ENCODE measurements at regions not wholly inside any gene's neighbourhood (a gene's known extent, or its start where the extent isn't known, plus 50 kb on each side); places are given as distances from the start of the nearest gene placed in this dataset.
"Not testable (repeated sequence)": the region's sequence is repeated elsewhere in the genome, so short reads cannot be mapped to it uniquely, and the experiment has no call there.

DNA sequence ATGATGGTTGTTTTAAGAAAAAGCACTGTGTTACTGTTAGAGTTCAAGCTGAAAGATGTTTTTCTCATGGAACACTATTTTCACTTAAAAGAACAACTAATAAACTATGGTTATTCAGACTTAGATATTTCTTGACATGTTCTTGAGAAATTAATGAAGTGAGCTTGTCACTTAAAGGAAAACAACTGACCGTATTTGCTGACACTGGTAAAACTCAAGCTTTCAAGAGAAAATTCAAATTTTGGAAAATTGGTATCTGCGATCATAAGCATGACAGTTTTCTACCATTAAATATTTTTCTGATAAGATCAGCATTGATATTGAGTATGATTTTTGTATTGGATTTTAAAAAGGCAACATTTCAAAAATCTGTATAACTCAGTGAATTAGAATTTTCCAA lies 549.5 kb upstream of the ACTRT1 start:
- no peak for DNase-seq

DNA sequence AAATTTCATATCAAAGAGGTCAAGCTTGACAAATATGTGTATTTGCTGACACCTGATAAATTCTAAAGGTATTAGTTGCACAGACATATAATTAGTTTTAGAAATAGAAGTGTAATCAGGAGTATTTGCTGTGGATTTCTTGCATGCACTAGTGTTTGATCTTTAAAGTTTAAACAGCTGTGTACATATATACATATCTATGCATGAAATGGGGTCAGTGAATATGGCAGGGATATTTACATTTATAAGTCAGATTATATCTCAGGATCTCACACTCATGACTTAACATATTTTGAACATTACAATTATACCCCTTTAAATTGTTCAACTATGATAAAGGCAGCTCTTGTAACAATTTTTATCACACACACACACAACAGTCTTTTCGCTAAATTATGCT lies 547.4 kb upstream of the ACTRT1 start:
- no peak for DNase-seq

DNA sequence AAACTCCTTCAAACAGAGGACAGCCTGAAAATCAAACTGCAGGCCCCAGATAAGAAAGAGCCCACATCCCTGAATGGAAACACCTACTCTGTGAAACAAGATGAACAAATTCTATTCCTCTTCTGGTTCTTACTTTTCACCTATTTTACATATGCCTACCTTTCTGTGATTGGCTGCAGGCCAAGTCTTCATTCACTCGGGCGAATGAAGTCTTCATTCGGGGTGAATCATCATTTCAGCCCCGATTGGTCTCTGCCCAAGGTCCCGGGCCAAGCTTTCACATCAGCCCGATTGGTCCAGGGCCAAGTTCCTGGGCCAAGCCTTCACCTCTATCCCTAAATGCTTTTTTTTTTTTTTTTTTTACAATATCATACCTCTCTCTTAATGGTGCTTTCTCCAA lies 529.8 kb upstream of the ACTRT1 start:
- DNase-seq, result no peak

DNA sequence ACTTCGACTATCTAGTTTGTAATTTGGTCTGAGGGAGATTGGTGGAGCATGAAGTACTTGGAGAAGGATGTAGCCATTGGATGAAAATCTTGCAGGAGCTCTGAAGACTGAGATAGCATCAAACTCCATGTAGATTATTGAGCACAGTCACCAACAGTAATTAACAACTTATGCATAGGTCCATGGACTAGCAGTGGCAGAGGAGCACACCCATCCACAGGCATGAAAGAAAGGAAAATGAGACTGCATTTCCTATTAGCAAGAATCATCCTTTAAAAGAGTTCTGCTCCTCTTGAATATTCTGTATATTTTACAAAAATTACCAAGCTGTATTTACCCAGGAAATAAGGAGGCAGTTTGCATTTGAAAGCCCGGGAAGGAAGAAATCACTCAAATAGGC lies 529.4 kb upstream of the ACTRT1 start:
- no peak for DNase-seq

DNA sequence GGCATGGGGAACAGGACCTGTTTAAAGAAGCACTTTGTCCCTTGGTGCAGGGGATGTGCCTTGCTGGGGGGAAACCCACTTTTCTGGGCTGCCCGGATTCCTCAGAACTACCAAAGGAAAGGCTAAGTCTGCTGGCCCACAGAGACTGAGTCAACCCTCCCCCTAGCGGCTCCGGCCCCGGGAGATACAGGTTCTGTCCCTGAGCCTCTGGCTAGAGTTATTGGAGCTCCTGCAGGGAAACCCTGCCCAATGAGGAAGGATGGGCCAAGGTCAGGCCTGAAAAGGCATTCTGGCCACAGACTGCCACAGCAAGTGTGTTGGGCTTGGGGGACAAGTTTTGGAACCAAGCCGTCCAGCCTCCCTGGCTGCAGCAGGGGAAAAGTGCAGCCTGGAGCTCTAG lies 490.9 kb upstream of the ACTRT1 start:
- DNase-seq, result no peak

DNA sequence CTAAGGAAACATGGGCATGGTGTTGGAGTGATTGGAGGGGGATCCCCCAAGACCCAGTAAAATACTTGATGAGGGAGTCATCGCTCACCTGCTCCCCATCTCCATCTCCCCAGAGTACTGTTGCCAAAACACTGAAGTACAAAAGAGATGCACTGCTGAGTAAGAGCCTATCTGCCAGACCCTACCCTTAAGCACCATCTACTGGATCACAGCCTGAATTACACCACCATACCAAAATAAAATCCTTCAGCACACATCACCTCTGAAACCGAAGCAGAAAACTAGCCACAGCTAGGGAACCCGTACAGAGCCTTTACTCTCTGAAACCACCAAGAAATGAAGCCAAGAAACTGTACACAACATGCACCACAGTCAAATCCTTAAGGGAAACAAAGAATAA lies 466.3 kb upstream of the ACTRT1 start:
- peak; percentile 18 for DNase-seq

DNA sequence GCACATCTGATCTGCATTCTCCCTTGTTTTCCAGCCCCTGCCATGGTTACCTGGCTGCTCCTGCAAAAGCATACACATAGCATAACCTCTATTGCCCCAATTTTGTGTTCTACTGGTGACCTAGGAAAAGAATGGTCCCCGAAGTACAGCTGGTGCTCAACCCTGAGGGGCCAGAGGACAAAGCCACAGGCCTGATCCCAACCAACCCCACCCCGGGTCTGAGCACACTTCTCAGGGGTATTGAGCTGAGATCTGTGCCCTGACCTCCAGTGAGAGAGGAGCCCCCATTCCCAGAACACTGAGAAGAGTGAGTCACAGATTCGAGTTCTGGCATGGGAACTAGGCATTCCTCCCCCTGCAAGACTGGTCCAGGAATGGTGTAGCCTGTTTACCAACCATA lies 465.5 kb upstream of the ACTRT1 start:
- no peak for DNase-seq

DNA sequence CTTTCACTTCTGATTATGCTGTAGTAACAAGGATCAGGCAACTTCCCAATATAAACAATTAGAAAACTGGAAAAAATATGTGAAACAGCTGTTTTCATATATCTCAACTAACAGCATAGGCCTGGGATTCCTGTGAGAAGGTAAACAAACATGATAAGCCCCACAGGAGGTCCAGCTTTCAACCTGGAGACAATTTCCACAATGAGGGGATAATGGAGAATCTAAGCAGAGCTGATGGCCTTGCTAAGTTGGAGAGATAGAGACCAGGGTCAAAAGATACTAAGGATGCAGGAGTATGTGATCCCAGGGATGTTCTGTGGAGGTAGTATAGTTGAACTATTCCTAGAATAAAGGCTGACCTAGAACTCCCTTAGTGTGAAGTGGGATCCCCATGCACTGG lies 452.3 kb upstream of the ACTRT1 start:
- DNase-seq, result no peak

DNA sequence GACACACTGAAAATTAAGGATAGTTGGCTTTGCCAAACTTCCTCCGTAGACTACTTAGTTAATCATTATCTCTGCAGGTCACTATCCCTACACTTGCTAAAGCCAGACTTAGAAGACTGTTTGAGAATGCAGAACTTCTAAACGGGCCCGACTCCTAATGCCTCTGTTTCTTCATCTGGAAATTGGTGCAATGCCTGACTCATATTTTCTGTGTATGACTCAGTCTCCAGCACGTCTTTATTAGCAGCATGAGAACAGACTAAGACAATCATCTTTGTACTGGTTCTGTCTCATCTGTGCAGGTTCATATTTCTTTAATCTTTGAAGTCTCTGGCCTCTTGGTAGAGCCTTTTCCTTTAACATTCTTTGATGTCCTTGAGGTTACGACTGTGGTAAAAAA lies 411.9 kb upstream of the ACTRT1 start:
- no peak for DNase-seq

DNA sequence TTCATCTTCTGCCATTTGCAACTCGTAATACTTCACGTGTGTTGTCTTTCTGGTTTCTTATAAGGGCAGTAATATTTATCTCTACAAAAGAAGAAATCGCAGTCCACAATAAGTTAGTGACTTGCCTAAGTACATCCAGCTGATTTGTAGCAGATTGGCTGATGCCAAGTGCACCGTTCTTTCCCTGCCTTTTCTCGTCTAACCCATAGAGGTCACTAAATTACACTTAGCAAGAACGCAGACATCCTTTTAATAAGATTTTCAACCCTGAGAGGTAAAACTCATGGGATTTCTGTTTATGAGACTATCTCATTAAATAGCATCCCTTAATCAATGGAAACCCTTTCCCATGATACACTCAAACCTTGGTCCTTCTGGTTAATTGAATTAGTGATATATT lies 408.6 kb upstream of the ACTRT1 start:
- DNase-seq, result no peak

DNA sequence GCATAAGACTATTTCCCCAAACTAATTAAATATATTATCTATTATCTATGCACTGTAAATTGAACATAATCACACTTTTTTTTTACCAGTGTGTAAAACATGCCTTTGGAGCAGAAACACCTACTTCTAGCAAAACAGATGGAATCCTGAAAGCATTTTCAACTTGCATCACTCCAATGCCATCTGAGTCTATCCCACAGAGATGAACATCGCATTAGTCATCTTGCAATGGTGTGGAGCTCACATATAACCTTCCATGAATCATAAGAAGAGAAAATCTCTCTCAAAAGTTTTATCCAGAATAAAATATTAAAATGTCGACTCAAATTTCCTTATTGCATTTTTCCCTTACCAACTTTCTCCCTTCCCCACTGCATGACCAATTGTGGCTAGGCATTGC lies 406.7 kb upstream of the ACTRT1 start:
- no peak for DNase-seq

DNA sequence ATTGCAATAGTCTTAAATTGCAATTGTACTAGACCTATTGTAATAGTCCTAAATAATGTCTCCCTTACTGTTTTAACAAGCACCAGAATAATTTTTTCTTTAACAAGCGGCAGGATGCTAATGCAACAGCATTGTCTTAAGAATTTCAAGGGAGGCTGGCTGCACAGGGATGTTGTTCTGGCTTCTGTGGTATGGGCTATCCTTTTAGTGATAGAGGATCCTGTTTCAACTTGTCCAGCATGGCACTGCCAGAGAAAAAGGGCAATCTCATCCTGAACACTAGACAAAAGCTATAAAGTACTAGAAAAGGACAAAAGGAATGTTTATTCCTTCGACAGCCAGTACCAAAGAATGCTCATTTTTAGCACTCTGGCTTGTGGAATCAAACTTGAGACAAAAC lies 405.5 kb upstream of the ACTRT1 start:
- no peak for DNase-seq

DNA sequence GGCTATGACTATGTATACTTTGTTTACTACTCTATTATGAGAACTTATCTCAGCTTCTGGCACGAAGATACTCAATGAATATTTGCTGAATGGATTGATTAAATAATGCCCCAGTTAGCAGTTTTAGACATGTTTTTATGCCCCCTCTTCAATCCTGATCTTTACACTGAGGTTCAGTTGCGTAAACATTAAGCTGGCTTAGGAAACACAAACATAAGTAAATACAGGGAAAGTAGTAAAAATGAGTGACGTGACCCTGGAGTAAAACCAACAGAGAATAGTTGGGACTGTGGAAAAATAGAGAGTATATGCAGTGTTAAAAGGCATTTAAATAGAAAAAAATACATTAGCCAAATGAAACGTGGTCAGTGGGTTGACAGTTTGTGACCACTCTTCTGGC lies 387.0 kb upstream of the ACTRT1 start:
- DNase-seq, result no peak

DNA sequence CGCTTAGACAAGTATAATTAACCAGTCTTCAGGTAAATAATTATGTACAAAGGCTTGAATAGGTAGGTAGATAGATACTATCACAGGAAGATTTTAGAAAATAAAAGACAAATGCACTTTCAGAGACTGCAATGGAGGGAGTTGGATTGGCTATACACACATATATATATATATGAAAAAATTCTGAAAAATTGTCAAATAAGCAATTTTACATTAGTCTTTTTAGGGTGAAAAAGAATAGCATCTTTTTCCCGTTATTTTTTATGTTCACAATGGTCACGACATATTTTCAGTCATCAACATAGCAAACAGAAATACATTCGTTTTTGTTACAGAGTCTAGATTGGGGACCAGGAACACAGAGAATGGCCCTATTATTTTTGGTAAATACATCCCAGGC lies 385.9 kb upstream of the ACTRT1 start:
- DNase-seq, result no peak

DNA sequence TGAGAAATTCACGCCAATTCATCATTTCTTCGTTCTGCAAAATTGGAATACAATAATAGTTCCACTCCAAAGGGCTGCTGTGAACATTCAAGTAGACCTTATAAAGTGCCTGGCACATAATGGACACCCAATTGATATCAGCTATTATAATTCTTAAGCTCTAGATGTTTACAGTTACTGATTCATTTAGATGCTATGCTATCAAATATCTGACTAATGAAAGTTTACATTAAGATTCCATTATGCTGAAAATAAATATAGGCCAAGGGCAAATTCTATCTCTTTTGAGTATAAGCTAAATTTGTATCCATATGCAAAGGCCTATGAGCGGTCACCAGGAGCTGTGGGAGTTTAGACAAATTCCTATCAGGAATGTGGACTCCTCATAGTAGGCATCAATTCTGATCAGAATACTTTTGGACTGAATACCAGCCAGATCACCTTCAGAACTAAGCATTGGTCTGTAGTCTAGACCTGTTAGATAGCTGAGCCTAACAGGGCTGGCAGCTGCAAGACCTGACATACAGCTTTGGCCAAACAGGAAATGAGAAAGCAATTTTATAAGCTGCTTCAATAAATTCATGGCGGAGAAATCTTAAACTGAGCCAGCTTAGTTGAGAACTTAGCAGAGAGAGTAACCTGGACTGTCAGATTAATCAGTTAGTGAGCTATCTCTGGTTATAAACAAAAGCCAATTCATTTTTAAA lies 384.3 kb upstream of the ACTRT1 start:
- no peak for DNase-seq

DNA sequence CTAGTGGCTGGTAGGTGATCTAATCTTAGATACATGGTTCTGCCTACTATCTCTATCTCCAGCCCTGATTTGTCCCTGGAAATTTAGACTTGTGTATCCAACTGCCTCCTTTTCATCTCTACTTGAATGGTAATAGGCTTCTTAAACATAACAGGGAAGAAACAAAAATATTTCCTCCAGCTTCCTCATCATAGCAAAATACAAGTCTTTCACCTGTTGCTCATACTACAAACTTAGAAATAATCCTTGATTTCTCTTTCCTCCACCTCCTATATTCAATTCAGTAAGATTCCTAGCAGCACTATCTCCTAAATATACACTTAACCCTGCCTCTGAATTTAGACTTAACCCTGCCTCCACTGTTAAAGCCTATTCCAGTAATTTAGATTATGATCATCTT lies 373.3 kb upstream of the ACTRT1 start:
- DNase-seq, result no peak

DNA sequence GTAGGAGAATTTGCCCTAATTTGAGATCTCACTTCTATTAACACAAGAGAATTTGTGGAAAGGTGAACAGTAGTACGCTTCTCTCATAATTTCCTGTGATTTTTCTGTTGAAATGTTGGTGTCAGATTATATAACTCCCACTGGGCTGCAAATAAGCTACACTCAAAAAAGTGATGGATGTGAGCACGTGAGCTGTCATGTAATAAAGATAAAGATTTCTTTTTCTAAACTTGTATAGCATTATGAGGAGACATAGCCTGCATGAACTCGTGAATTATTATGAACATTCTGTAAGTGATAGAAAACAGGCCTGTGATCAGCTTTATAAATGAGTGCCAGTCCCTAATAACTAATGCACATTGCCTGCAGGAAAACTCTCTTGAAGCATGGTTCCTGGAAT lies 356.6 kb upstream of the ACTRT1 start:
- DNase-seq, result no peak

DNA sequence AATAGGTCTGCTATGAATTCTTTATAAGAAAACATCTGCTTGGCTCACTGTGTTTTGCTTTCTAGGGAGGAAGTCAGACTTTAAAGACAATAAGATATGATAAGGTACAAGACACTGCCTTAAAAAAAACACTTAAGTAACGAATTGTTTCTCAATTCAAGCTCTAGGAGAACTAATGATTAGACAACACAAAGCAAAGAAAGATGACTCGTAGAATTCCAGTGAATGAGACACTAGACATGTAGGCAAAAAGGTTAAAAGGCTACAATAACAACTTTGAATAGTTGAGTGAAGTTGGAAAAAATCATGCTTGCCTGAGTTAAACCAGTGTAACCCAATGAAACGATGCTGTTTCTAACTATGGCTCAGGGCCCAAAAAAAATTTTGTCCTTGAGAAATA lies 344.4 kb upstream of the ACTRT1 start:
- DNase-seq, result no peak

DNA sequence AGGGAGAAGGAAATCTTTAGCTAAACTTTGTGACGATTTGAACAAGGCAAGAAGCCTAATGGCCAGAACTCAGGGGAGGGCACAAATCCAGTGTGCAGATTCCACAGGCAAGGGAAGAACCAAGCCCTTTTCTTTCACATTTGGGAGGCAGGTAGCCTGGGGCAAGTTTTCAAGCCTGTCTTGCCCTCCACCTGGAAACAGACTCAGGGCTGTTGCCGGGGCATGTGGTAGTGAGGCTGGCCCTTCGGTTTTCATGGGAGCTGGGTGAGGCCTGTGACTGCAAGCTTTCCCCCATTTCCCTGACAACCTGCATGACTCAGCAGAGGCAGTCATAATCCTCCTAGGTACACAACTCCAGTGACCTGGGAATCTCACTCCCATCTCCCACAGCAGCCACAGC lies 331.6 kb upstream of the ACTRT1 start:
- DNase-seq, result not testable (repeated sequence)

DNA sequence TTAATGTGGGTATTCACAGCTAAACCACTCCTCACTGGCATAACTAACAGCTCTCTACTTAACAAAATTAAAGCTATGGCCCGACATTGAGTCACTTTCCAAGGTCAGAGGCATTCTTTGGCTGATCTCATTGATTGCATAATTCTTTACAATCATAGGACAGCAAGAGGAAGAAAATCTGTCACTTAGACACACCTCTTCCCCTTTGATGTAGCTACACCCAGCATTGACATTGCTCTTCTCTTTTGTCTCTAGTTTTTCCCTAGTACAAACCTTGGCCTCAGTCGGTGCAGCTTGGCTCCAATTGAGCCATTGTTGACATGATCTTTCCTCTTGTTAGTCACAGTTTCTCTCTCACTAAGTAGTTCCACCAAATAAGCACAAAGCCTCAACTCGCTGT lies 313.3 kb upstream of the ACTRT1 start:
- DNase-seq, result no peak

DNA sequence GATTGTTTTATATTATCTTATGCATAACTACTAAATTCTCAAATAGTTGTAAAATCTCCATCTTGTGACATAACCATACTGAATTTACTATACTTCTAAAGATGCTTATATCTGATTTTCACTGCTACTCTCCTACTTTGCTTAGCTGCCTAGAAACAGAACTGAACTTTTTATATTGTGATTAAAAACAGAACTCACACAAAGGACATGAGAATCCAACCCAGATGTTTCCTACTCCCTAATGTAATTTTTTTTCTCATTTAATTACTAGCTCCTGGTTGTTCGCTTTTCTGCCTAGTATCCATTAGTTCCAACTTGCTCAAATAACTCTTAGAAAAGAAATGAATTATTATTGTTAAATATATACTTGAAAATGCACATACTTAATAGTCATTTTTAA lies 283.5 kb upstream of the ACTRT1 start:
- no peak for DNase-seq

DNA sequence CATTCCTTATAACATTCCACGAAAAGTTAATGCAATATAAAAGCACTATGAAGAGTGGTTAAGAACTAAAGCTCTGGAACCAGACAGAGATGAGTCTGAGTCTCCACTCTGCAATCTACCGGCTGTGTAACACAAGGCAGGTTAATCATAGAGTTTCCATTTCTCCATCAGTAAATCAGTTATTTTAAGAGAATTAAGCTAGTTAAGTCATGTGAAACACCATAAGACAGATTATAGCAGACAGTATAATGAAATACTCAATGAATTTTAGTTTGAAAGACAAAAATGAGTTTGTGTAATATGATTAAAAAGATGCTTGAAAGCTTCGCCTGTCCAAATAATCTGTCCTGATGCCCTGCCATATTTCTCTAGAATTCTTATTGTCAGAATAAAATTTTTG lies 282.6 kb upstream of the ACTRT1 start:
- DNase-seq, result no peak

DNA sequence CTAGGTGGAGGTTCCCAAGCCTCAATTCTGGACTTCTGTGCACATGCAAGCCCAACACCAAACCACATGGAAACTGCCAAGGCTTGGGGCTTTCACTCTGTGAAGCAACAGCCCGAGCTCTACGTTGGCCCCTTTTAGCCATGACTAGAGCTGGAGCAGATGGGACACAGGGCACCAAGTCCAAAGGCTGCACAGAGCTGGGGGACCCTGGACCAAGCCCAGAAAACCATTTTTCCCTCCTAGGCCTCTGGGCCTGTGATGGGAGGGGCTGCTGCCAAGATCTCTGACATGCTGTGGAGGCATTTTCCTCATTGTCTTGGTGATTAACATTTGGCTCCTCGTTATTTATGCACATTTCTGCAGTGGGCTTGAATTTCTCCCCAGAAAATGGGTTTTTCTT lies 258.7 kb upstream of the ACTRT1 start:
- no peak for DNase-seq

DNA sequence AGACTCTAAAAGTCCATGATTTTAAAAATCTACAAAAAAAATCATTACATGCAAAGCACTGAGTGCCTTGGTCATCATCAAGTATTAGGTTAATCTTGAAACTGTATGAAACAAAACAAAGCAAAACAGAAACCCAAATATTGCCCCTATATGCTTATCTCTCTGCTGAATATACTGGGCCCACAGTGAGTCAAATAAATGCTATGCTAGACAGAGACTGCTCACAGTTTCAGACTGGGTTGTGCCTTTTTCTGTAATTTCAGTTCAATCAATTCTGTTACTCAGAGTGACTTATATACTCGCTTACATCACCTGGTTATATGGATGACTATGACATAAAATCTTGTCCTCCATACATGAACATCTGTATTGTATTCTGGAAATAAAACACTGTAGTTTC lies 257.1 kb upstream of the ACTRT1 start:
- DNase-seq, result no peak

DNA sequence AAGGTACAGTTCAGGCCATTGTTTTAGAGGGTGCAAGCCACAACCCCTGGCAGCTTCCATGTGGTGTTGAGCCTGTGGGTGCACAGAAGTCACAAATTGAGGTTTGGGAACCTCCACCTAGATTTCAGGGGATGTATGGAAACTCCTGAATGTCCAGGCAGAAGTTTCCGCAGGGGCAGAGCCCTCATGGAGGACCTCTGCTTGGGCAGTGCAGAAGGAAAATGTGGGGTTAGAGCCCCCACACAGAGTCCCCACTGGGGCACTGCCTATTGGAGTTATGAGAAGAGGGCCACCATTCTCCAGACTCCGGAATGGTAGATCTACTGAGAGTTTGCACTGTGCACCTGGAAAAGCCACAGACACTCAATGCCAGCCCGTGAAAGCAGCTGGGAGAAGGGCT lies 242.0 kb upstream of the ACTRT1 start:
- no peak for DNase-seq

DNA sequence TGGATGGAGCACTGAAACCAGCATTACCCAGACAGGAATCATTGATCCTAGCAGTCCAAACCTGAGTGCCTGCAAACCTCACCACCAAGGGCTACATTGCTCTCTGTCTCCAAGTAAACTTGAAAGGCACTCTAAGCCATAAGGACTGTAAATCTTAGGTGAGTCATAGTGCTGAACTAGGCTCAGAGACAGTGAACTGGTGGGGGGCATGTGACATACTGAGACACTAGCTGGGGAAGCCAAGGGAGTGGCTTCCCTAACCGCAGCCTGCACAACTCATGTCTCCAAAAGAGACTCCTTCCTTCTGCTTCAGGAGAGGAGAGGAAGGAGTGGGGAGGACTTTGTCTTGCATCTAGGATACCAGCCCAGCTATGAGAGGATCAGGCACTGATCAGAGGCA lies 235.5 kb upstream of the ACTRT1 start:
- DNase-seq, result no peak
